GM23248 (cell line): ENCODE measurements at regions not wholly inside any gene's neighbourhood (a gene's known extent, or its start where the extent isn't known, plus 50 kb on each side); places are given as distances from the start of the nearest gene placed in this dataset.

ENCODE experiments used
- DNase-seq: peaks from one replicate; pipeline ENCODE4 v3.0.0-alpha.2; 2015
- H2AFZ ChIP-seq: fragments of 200-600 bp; sonication (generic); 2 replicates; pipeline ENCODE4 v1.6.1; 2016; ENCODE audit warnings: antibody characterized with exemption
- H3F3A ChIP-seq: fragments of 200-600 bp; sonication (generic); 2 replicates; pipeline ENCODE4 v1.6.1; 2016; ENCODE audit warnings: mild to moderate bottlenecking, antibody characterized with exemption, mixed run types; ENCODE audit not compliant: insufficient read depth
- H3K27ac ChIP-seq: fragments of 200-600 bp; sonication (generic); 2 replicates; pipeline ENCODE4 v1.5.1; 2016; ENCODE audit warnings: mild to moderate bottlenecking
- H3K27me3 ChIP-seq: fragments of 200-600 bp; sonication (generic); replicated peaks from 2 replicates; pipeline ENCODE4 v1.6.1; 2016; ENCODE audit warnings: mild to moderate bottlenecking; ENCODE audit not compliant: insufficient read depth
- H3K36me3 ChIP-seq: fragments of 200-600 bp; sonication (generic); 2 replicates; pipeline ENCODE4 v1.6.1; 2016; ENCODE audit warnings: low read depth, mild to moderate bottlenecking
- H3K4me1 ChIP-seq: fragments of 200-600 bp; sonication (generic); 2 replicates; pipeline ENCODE4 v1.6.1; 2016; ENCODE audit warnings: mild to moderate bottlenecking; ENCODE audit not compliant: insufficient read depth
- H3K4me2 ChIP-seq: fragments of 200-600 bp; sonication (generic); one replicate; pipeline ENCODE4 v1.6.1; 2016; ENCODE audit warnings: mild to moderate bottlenecking; ENCODE audit not compliant: unreplicated experiment
- H3K4me3 ChIP-seq: fragments of 200-600 bp; sonication (generic); 2 replicates; pipeline ENCODE4 v1.5.1; 2016; ENCODE audit warnings: mild to moderate bottlenecking
- H3K79me2 ChIP-seq: fragments of 200-600 bp; sonication (generic); 2 replicates; pipeline ENCODE4 v1.6.1; 2016; ENCODE audit warnings: mild to moderate bottlenecking; ENCODE audit not compliant: insufficient read depth
- H3K9ac ChIP-seq: fragments of 200-600 bp; sonication (generic); 2 replicates; pipeline ENCODE4 v1.6.1; 2016; ENCODE audit warnings: mild to moderate bottlenecking
- H3K9me2 ChIP-seq: fragments of 200-600 bp; sonication (generic); 2 replicates; pipeline ENCODE4 v1.6.1; 2016; ENCODE audit warnings: mixed run types, mild to moderate bottlenecking, moderate library complexity; ENCODE audit not compliant: insufficient read depth
- H3K9me3 ChIP-seq: fragments of 200-600 bp; sonication (generic); one replicate; pipeline ENCODE4 v1.6.1; 2017; ENCODE audit warnings: low read depth
- H4K20me1 ChIP-seq: fragments of 200-600 bp; sonication (generic); 2 replicates; pipeline ENCODE4 v1.6.0; 2016; ENCODE audit not compliant: insufficient read depth
- EZH2 ChIP-seq: fragments of 200-600 bp; sonication (generic); IDR thresholded peaks from 2 replicates; pipeline ENCODE4 v1.6.1; 2018; ENCODE audit warnings: antibody characterized with exemption, mild to moderate bottlenecking; ENCODE audit not compliant: insufficient read depth, poor library complexity, severe bottlenecking
- EZH2phosphoT487 ChIP-seq: fragments of 200-600 bp; sonication (generic); IDR thresholded peaks from 2 replicates; pipeline ENCODE4 v1.6.1; 2018; ENCODE audit warnings: antibody characterized with exemption, moderate library complexity, mild to moderate bottlenecking, low read depth; ENCODE audit not compliant: insufficient read depth
- WGBS, 2 experiments: methylation state at CpG; one replicate each; pipeline ENCODE4 v1.1.6; 2015 to 2017; ENCODE audit warnings: low lambda C conversion rate in 2 of 2, low coverage in 1 of 2; ENCODE audit errors: missing lambda C conversion rate in 2 of 2; 5-methylcytosine and 5-hydroxymethylcytosine counted together
- in situ Hi-C: fragments of 300-500 bp; cut with MboI; formaldehyde crosslinking; loops from 2 replicates; pipeline ENCODE4 v1.15.0; 2020

GRCh38 chr16:65601781-65602180 is 479.9 kb upstream of the CDH11 start:
- H3K9me3 ChIP-seq: no peaks in the 10 kb centered on the region
- H3K4me3 ChIP-seq: no peak overlapping the region
- TF ChIP-seq EZH2 (no peak), EZH2phosphoT487 (no peak)
- no peaks in the 10 kb centered on the region for H3K79me2 ChIP-seq
- no peak for DNase-seq
- no peaks in the 10 kb centered on the region for H3K27me3 ChIP-seq
- in situ Hi-C loops: no loop called here
- 62 to 63% methylated on average over 3 of the region's 3 CpGs for WGBS, 2 experiments
- H3K9ac ChIP-seq: no peak overlapping the region
- H3K27ac ChIP-seq: no peak overlapping the region
- H3K36me3 ChIP-seq: no peaks in the 10 kb centered on the region
- H3K4me1 ChIP-seq: no peaks in the 10 kb centered on the region
- no peak overlapping the region for H2AFZ ChIP-seq
- H4K20me1 ChIP-seq: no peaks in the 10 kb centered on the region
- 0 out of 2 replicates have a peak, but pooled peaks cover 7% of the 10 kb centered on the region for H3K9me2 ChIP-seq
- H3F3A ChIP-seq: no peaks in the 10 kb centered on the region
- H3K4me2 ChIP-seq: no peak overlapping the region

GRCh38 chr16:65600629-65601028 is 478.8 kb upstream of the CDH11 start:
- H4K20me1 ChIP-seq: no peaks in the 10 kb centered on the region
- H3K27ac ChIP-seq: no peak overlapping the region
- H3K4me2 ChIP-seq: no peak overlapping the region
- H3K27me3 ChIP-seq: no peaks in the 10 kb centered on the region
- 0 out of 2 replicates have a peak, but pooled peaks cover 7% of the 10 kb centered on the region for H3K9me2 ChIP-seq
- 71 to 77% methylated on average over 3 of the region's 3 CpGs for WGBS, 2 experiments
- in situ Hi-C loops: no loop called here
- H3K79me2 ChIP-seq: no peaks in the 10 kb centered on the region
- no peaks in the 10 kb centered on the region for H3K36me3 ChIP-seq
- DNase-seq: peak; percentile 25
- H3K9me3 ChIP-seq: no peaks in the 10 kb centered on the region
- H3K9ac ChIP-seq: no peak overlapping the region
- no peak for TF ChIP-seq EZH2
- no peak for TF ChIP-seq EZH2phosphoT487
- no peaks in the 10 kb centered on the region for H3F3A ChIP-seq
- H3K4me3 ChIP-seq: no peak overlapping the region
- no peak overlapping the region for H2AFZ ChIP-seq
- H3K4me1 ChIP-seq: no peaks in the 10 kb centered on the region

DNA sequence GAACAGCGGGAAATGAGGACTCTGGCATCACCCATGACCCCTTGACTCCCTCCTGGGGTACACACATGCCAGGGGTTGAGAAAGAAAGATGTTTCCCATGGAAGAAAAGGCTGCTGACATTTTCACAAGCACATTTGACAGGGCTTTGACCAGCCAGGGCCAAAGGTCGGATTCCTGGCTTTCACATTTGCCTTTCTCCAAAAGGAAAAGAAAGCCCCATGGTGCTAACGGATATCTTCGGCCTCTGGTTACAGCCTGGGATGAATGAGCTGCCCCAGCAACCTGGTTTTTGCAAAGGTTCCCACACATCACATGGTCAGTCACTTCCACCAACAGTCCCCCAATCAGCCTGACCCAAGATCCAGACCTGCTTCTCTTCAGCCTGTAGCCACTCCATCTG is 478.2 kb upstream of the CDH11 start:
- no peak overlapping the region for H3K4me3 ChIP-seq
- no peak for DNase-seq
- no peaks in the 10 kb centered on the region for H3K36me3 ChIP-seq
- H3K4me1 ChIP-seq: no peaks in the 10 kb centered on the region
- no peak overlapping the region for H2AFZ ChIP-seq
- H3K27me3 ChIP-seq: no peaks in the 10 kb centered on the region
- no peaks in the 10 kb centered on the region for H4K20me1 ChIP-seq
- 0 out of 2 replicates have a peak, but pooled peaks cover 7% of the 10 kb centered on the region for H3K9me2 ChIP-seq
- TF ChIP-seq EZH2: no peak
- TF ChIP-seq EZH2phosphoT487: no peak
- no peak overlapping the region for H3K9ac ChIP-seq
- H3K4me2 ChIP-seq: no peak overlapping the region
- 85 to 93% methylated on average over 4 of the region's 4 CpGs for WGBS, 2 experiments
- no peaks in the 10 kb centered on the region for H3K9me3 ChIP-seq
- in situ Hi-C loops: no loop called here
- no peak overlapping the region for H3K27ac ChIP-seq
- H3F3A ChIP-seq: no peaks in the 10 kb centered on the region
- no peaks in the 10 kb centered on the region for H3K79me2 ChIP-seq

- TF ChIP-seq EZH2phosphoT487: no peak
- no peak for TF ChIP-seq EZH2
Observed at GRCh38 chr16:65598621-65599020, 476.8 kb upstream of the CDH11 start.

GRCh38 chr16:65583498-65583897 is 461.6 kb upstream of the CDH11 start:
- H3K4me1 ChIP-seq: no peaks in the 10 kb centered on the region
- H3K9me3 ChIP-seq: no peaks in the 10 kb centered on the region
- no peaks in the 10 kb centered on the region for H3K79me2 ChIP-seq
- no peak overlapping the region for H3K4me2 ChIP-seq
- H3K4me3 ChIP-seq: no peak overlapping the region
- in situ Hi-C loops: no loop called here
- H3K27ac ChIP-seq: no peak overlapping the region
- TF ChIP-seq EZH2phosphoT487 (no peak), EZH2 (no peak)
- 71 to 76% methylated on average over 3 of the region's 3 CpGs for WGBS, 2 experiments
- no peaks in the 10 kb centered on the region for H3K27me3 ChIP-seq
- no peaks in the 10 kb centered on the region for H3K36me3 ChIP-seq
- no peak for DNase-seq
- no peaks in the 10 kb centered on the region for H3K9me2 ChIP-seq
- H3K9ac ChIP-seq: no peak overlapping the region
- H3F3A ChIP-seq: no peaks in the 10 kb centered on the region
- H2AFZ ChIP-seq: no peak overlapping the region
- H4K20me1 ChIP-seq: no peaks in the 10 kb centered on the region

More at GRCh38 chr16:65598621-65599020, 476.8 kb upstream of the CDH11 start:
- Histone ChIP-seq H3K79me2 (no peaks in the 10 kb centered on the region), H3K9me2 (0 out of 2 replicates have a peak, but pooled peaks cover 2% of the 10 kb centered on the region), H3K4me1 (no peaks in the 10 kb centered on the region), H3K9ac (no peak overlapping the region), H3F3A (no peaks in the 10 kb centered on the region), H2AFZ (no peak overlapping the region), H3K36me3 (no peaks in the 10 kb centered on the region), H3K4me3 (no peak overlapping the region), H3K27ac (no peak overlapping the region), H4K20me1 (no peaks in the 10 kb centered on the region), H3K4me2 (no peak overlapping the region), H3K9me3 (no peaks in the 10 kb centered on the region), H3K27me3 (no peaks in the 10 kb centered on the region)
- no peak for DNase-seq
- in situ Hi-C loops: no loop called here
- WGBS, 2 experiments: 80 to 88% methylated on average over 3 of the region's 3 CpGs
